Esophagus muscularis mucosa (tissue), 4 donors: ENCODE measurements at regions not wholly inside any gene's neighbourhood (a gene's known extent, or its start where the extent isn't known, plus 50 kb on each side); places are given as distances from the start of the nearest gene placed in this dataset.

Source experiments
- DNase-seq: peaks from one replicate; pipeline ENCODE4 v3.0.0-alpha.2; 2017; ENCODE audit errors: extremely low spot score
- H3K27ac ChIP-seq, 4 donors: fragments of 200-600 bp; sonication (generic); replicated peaks in 1 of 4; 1 replicate in 3 of 4; 2 replicates in 1 of 4; pipeline ENCODE4 v1.5.1; 2016 to 2019; ENCODE audit warnings: mild to moderate bottlenecking in 1 of 4
- H3K27me3 ChIP-seq, 4 donors: fragments of 200-600 bp; sonication (generic); one replicate each; pipeline versions ENCODE4 v1.5.1 to v1.6.0; 2016 to 2019
- H3K36me3 ChIP-seq, 4 donors: fragments of 200-600 bp; sonication (generic); one replicate each; pipeline ENCODE4 v1.5.1; 2016 to 2019
- H3K4me1 ChIP-seq, 4 donors: fragments of 200-600 bp; sonication (generic); one replicate each; pipeline ENCODE4 v1.5.1; 2016 to 2019
- H3K4me3 ChIP-seq, 4 donors: fragments of 200-600 bp; sonication (generic); 1 replicate in 2 of 4; 2 replicates in 2 of 4; pipeline ENCODE4 v1.5.1; 2016 to 2019; ENCODE audit warnings: mild to moderate bottlenecking in 4 of 4, moderate library complexity in 1 of 4
- H3K9me3 ChIP-seq, 4 donors: fragments of 200-600 bp; sonication (generic); 1 replicate in 3 of 4; 2 replicates in 1 of 4; pipeline ENCODE4 v1.5.1; 2016 to 2019
- EP300 ChIP-seq: sonication (generic); formaldehyde crosslinking; IDR thresholded peaks from one replicate; pipeline ENCODE4 v1.6.1; 2017; ENCODE audit warnings: antibody characterized with exemption
- POLR2A ChIP-seq: fragments of 450-650 bp; IDR thresholded peaks from one replicate; pipeline ENCODE4 v1.6.1; 2017; ENCODE audit warnings: antibody characterized with exemption, moderate library complexity, mild to moderate bottlenecking, low read depth
- POLR2AphosphoS5 ChIP-seq, 2 donors: sonication (generic); formaldehyde crosslinking; IDR thresholded peaks; one replicate each; pipeline ENCODE4 v1.6.1; 2017; ENCODE audit warnings: antibody characterized with exemption in 2 of 2
- WGBS: methylation state at CpG from one replicate; pipeline ENCODE4 v1.1.5; 2018; 5-methylcytosine and 5-hydroxymethylcytosine counted together
- intact Hi-C: fragments of 100-400 bp; cut with DNase I; formaldehyde crosslinking; loops from one replicate; pipeline ENCODE4 v1.15.1; 2023
- TF ChIP-seq, protein P1 (sequence below), 3 experiments: fragments of 200-600 bp in 2 of 3; fragments of 450-650 bp in 1 of 3; sonication (generic) in 2 of 3; IDR thresholded peaks; one replicate each; pipeline ENCODE4 v1.5.1; 2017 to 2019; ENCODE audit warnings: antibody characterized with exemption in 3 of 3, mild to moderate bottlenecking in 2 of 3, moderate library complexity in 1 of 3

DNA sequence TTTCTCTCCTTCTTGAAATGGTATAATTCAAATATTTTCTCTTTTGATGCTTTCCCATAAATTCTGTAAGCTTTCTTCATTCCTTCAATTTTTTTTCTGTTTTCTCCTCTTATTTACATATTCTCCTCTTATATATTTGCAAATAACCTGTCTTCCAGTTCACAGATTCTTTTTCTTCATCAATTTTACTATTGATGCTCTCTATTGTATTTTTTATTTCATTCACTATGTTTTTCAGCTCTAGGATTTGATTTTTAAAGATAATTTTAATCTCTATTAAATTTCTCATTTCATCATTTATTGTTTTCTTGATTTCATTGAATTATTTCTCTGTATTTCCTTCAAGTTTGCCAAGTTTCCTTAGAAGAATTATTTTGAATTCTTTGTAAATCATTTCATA lies 54.0 kb upstream of the PRPS1L1 start:
- Histone ChIP-seq H3K4me1 (peaks cover 6 to 19% (median 16%) of the 10 kb centered on the region in 4 donors), H3K27me3 (no peaks in the 10 kb centered on the region), H3K27ac (no peak overlapping the region), H3K36me3 (no peaks in the 10 kb centered on the region), H3K9me3 (peaks cover 0 to 17% (median 2%) of the 10 kb centered on the region in 4 donors), H3K4me3 (no peak overlapping the region)
- intact Hi-C loops, result loop anchor here (10.0 kb wide), 1 partner anchor 143 kb away; no protein-coding TSS in a partner anchor
- no peak for TF ChIP-seq POLR2AphosphoS5 (IDR thresholded peaks at IDR 0.05)
- no peak for TF ChIP-seq POLR2A
- TF ChIP-seq, protein P1, sequence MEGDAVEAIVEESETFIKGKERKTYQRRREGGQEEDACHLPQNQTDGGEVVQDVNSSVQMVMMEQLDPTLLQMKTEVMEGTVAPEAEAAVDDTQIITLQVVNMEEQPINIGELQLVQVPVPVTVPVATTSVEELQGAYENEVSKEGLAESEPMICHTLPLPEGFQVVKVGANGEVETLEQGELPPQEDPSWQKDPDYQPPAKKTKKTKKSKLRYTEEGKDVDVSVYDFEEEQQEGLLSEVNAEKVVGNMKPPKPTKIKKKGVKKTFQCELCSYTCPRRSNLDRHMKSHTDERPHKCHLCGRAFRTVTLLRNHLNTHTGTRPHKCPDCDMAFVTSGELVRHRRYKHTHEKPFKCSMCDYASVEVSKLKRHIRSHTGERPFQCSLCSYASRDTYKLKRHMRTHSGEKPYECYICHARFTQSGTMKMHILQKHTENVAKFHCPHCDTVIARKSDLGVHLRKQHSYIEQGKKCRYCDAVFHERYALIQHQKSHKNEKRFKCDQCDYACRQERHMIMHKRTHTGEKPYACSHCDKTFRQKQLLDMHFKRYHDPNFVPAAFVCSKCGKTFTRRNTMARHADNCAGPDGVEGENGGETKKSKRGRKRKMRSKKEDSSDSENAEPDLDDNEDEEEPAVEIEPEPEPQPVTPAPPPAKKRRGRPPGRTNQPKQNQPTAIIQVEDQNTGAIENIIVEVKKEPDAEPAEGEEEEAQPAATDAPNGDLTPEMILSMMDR (IDR thresholded peaks at IDR 0.05), result no peak
- no peak for TF ChIP-seq EP300
- DNase-seq, result no peak

DNA sequence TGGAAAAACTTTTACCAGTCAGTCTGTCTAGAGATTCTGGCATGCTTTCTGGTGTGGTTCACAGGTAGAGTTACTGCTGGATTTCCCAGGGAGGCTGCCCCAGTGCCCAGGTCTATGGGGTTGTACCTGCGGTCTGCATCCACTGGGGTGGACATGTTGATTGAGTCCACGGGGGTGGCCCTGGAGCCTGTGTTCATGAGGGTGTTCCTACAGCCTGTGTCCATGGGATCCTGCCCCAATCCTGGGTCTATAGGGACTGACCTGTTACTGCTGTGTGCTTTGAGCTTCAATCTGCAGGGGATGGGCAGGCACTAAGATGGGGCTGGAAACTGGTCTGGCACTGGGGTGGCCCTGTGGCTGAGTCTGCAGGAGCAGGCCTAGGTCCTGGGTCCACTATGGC lies 54.5 kb upstream of the PRPS1L1 start:
- Histone ChIP-seq H3K27me3 (no peaks in the 10 kb centered on the region), H3K27ac (no peak overlapping the region), H3K4me1 (peaks cover 6 to 19% (median 17%) of the 10 kb centered on the region in 4 donors), H3K36me3 (no peaks in the 10 kb centered on the region), H3K4me3 (no peak overlapping the region), H3K9me3 (peaks cover 0 to 17% (median 2%) of the 10 kb centered on the region in 4 donors)
- WGBS, result 96% methylated on average over 2 of the region's 2 CpGs
- intact Hi-C loops, result loop anchor here (10.0 kb wide), 1 partner anchor 143 kb away; no protein-coding TSS in a partner anchor
- TF ChIP-seq, protein P1 (IDR thresholded peaks at IDR 0.05), result no peak
- TF ChIP-seq POLR2AphosphoS5 (IDR thresholded peaks at IDR 0.05), result no peak
- TF ChIP-seq POLR2A, result no peak
- TF ChIP-seq EP300, result no peak
- DNase-seq, result no peak

DNA sequence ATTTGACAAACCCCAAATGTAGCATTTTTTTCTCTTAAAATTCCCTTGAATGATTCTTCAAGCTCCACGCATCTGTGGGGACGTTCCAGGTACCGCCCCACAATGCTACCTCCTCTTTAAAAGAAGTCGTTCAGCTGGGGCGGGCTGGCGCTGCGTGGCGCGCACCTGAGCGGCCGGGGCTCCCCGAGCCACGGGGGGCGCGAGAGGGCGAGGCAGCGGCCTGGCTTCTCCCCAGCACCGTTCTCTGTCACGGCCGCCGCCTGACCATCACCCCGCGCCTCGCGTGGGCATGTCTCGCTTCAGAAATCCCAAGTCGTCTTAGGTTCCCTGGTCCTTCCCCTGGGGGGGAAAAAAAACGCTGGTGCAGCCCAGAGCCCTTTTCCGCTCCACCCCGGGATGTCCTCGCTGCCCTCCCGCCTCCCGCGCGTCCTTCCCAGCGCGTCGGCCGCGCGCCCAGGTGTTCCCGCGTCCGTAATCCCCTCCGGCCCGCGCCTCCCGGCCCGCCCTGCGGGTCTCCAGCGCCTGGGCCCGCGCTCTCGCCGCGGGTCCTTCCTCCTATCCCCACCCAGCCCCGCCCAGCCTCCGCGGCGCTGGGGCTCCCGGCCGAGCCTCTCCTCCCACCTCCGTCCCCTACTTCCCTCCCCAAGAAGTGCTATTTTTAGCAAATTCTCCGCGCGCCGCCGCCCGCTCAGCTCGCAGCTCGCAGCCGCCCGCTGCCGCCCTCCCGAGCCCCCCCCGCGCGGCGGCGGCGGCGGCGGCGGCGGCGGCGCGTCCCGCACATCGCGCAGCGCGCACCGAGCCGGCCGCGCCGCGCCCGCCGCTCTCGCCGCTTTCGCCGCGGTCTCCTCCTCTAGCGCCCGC lies 58.7 kb upstream of the PRPS1L1 start:
- TF ChIP-seq, protein P1 (IDR thresholded peaks at IDR 0.05), result peak; percentile 10 to 48 (median 24)
- TF ChIP-seq EP300 (no peak), POLR2AphosphoS5 (IDR thresholded peaks at IDR 0.05) (peak; percentile 23 to 54), POLR2A (no peak)
- H3K9me3 ChIP-seq, result peaks cover 0 to 11% (median 2%) of the 10 kb centered on the region in 4 donors
- H3K36me3 ChIP-seq, result no peaks in the 10 kb centered on the region
- WGBS, result 1% methylated on average over 30 of the region's 108 CpGs
- peak overlapping the region; percentile 84 to 91 (median 88) for H3K27ac ChIP-seq
- H3K27me3 ChIP-seq, result no peaks in the 10 kb centered on the region
- H3K4me3 ChIP-seq, result peak overlapping the region; percentile 85 to 94 (median 93)
- no peak for DNase-seq
- intact Hi-C loops, result loop anchor here (5.0 to 10.0 kb wide), 2 partner anchors 138 to 261 kb away; no protein-coding TSS in a partner anchor
- H3K4me1 ChIP-seq, result peaks cover 6 to 41% (median 34%) of the 10 kb centered on the region in 4 donors

DNA sequence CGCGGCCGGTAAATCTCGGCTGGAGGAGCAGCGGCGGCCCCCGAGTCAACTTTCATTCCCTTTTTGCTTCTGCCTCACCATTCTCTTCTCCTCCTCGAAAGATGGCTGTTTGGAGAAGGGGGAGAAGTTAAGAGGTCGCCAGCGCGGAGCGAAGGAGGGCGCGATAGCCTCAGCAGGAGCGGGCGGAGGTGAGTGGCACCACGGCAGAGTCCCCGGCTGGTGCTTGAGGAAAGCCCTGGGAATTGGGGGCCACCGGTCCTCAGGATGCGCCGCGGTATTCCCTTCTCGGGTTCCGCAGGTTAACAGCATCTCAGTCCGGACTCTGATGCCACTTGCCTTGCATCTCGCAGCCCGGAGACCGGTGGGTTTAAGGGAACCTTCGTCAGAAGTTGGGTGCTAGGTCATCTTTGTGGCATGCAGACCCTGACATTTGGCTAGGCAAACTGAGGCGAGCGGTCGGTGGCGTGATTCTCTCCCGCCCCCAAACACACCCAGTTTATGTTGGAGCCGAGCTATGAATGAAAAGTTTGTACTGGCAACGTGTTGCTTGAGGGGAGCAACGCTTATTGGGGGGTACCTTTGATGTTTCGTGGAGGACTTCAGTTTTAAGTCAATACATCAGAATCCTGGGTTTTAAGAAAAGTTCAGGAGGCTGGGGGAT lies 59.5 kb upstream of the PRPS1L1 start:
- TF ChIP-seq POLR2AphosphoS5 (IDR thresholded peaks at IDR 0.05) (no peak), EP300 (no peak), POLR2A (no peak)
- TF ChIP-seq, protein P1 (IDR thresholded peaks at IDR 0.05), result no peak
- intact Hi-C loops, result loop anchor here (5.0 to 10.0 kb wide), 2 partner anchors 138 to 260 kb away; no protein-coding TSS in a partner anchor
- no peak for DNase-seq
- H3K9me3 ChIP-seq, result peaks cover 0 to 4% (median under 1%) of the 10 kb centered on the region in 4 donors
- H3K27ac ChIP-seq, result peak overlapping the region; percentile 84 to 91 (median 88)
- H3K36me3 ChIP-seq, result no peaks in the 10 kb centered on the region
- H3K27me3 ChIP-seq, result no peaks in the 10 kb centered on the region
- peak overlapping the region; percentile 85 to 94 (median 93) for H3K4me3 ChIP-seq
- WGBS, result 4% methylated on average over 26 of the region's 38 CpGs
- H3K4me1 ChIP-seq, result peaks cover 6 to 41% (median 34%) of the 10 kb centered on the region in 4 donors
